ENCODE measurements at regions not wholly inside any gene's neighbourhood (a gene's known extent, or its start where the extent isn't known, plus 50 kb on each side); places are given as distances from the start of the nearest gene placed in this dataset.

DNA sequence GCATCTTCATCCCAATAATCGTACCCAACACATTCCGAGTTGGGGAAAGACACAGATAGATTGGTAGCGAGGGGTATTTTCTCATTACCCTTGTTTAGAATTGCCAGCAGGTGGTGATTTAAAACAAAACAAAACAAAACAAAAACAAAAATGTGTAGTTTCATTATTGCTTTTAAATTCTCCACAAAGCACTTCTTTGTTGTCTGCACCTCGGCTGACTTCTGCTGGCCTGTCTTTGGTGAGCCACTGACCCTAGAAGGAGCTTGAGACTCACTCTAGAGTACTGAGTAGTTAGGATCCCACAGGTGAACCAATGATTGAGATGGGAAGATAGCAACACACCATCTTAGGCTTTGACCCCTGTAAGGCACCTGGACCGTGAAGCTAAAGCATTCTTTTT lies 105.4 kb upstream of the BET1 start:
- POLR2A ChIA-PET (ENCODE audit: partially characterized antibody) = no interaction called here
- 93% methylated on average over 5 of the region's 5 CpGs; no CpG with 5 or more reads in 1 of the 2 experiments for WGBS, 2 experiments (ENCODE audit: extremely low coverage in 1 of 2, insufficient coverage in 1 of 2, insufficient read length in 1 of 2, insufficient replicate concordance in 2 of 2, low coverage in 1 of 2, low lambda C conversion rate in 2 of 2, missing lambda C conversion rate in 1 of 2)
- TF ChIP-seq ASH2L (IDR thresholded peaks at IDR 0.05; ENCODE audit: low read length) = no peak
- TF ChIP-seq BCL11A (IDR thresholded peaks at IDR 0.05; ENCODE audit: low read depth in 2 of 2, low read length in 2 of 2) = no peak

More for the DNA sequence above, 105.4 kb upstream of the BET1 start:
- Histone ChIP-seq H3K9ac (replicated peaks in 1 of 4; ENCODE audit: extremely low read depth in 1 of 4, low read depth in 3 of 4, low read length in 3 of 4) (no peak overlapping the region), H3K14ac (ENCODE audit: insufficient read length) (no peak overlapping the region), H2BK12ac (ENCODE audit: low read depth, low read length) (no peak overlapping the region), H3K23me2 (ENCODE audit: low read depth, low read length) (no peaks in the 10 kb centered on the region), H2AFZ (ENCODE audit: low read length) (no peak overlapping the region), H3K4me2 (ENCODE audit: insufficient read depth in 1 of 2, low read depth in 2 of 2, low read length in 2 of 2) (no peak overlapping the region), H3K18ac (ENCODE audit: extremely low read depth, low read length) (no peak overlapping the region), H3K9me3 (ENCODE audit: insufficient read depth in 2 of 2, low read depth in 1 of 2, low read length in 1 of 2) (no peaks in the 10 kb centered on the region), H3K56ac (replicated peaks; ENCODE audit: insufficient read length, low read depth, low read length) (no peak overlapping the region), H4K5ac (ENCODE audit: insufficient read length, low read depth, low read length) (no peak overlapping the region), H3K36me3 (ENCODE audit: control insufficient read depth in 2 of 4, insufficient read depth in 4 of 4, low read length in 3 of 4) (no peaks in the 10 kb centered on the region), H3K79me2 (ENCODE audit: control insufficient read depth in 1 of 2, insufficient read depth in 2 of 2, low read length in 2 of 2) (no peaks in the 10 kb centered on the region), H4K20me1 (replicated peaks in 1 of 2; ENCODE audit: control insufficient read depth in 1 of 2, insufficient read depth in 2 of 2, low read length in 2 of 2) (no peaks in the 10 kb centered on the region), H3K4me3 (ENCODE audit: extremely low read depth in 1 of 4, insufficient read depth in 2 of 4, low read depth in 3 of 4, low read length in 4 of 4) (no peak overlapping the region), H4K91ac (replicated peaks; ENCODE audit: insufficient read length, low read length) (no peak overlapping the region), H3K79me1 (ENCODE audit: low read depth, low read length) (no peaks in the 10 kb centered on the region), H4K8ac (ENCODE audit: extremely low read depth, insufficient read depth, low read length) (no peak overlapping the region), H2BK15ac (ENCODE audit: low read length) (no peak overlapping the region), H3K27me3 (replicated peaks in 1 of 4; ENCODE audit: control insufficient read depth in 3 of 4, extremely low read depth in 1 of 4, insufficient read depth in 3 of 4, low read length in 3 of 4) (no peaks in the 10 kb centered on the region), H3K4ac (replicated peaks; ENCODE audit: insufficient read length, low read depth, low read length) (no peak overlapping the region), H3K27ac (ENCODE audit: low read depth, low read length) (no peak overlapping the region), H2AK5ac (ENCODE audit: low read depth, low read length) (no peak overlapping the region), H2BK5ac (ENCODE audit: low read depth, low read length) (no peak overlapping the region), H2BK120ac (replicated peaks; ENCODE audit: low read depth, low read length) (no peak overlapping the region), H2BK20ac (ENCODE audit: low read length) (no peak overlapping the region), H3K23ac (ENCODE audit: insufficient read length) (no peak overlapping the region), H3K4me1 (replicated peaks in 1 of 4; ENCODE audit: control insufficient read depth in 3 of 4, insufficient read depth in 4 of 4, low read length in 3 of 4) (no peaks in the 10 kb centered on the region)
- no peak for FAIRE-seq
- CTCF ChIA-PET (ENCODE audit: partially characterized antibody) = no interaction called here
- no peak for DNase-seq (ENCODE audit: low read depth in 1 of 2, low spot score in 2 of 2)

Measured in H1 (cell line).